Astrocyte (in vitro differentiated cells and primary cell): ENCODE measurements at regions not wholly inside any gene's neighbourhood (a gene's known extent, or its start where the extent isn't known, plus 50 kb on each side); places are given as distances from the start of the nearest gene placed in this dataset.

Source experiments
- EZH2 ChIP-seq: IDR thresholded peaks from 2 replicates; pipeline ENCODE4 v1.6.1; 2012; ENCODE audit warnings: mild to moderate bottlenecking, low read length, inconsistent platforms; ENCODE audit not compliant: insufficient read depth
- TF ChIP-seq, protein P1 (sequence below): IDR thresholded peaks from 2 replicates; pipeline ENCODE4 v1.5.1; 2011; ENCODE audit warnings: low read depth, mild to moderate bottlenecking, inconsistent platforms, low read length, moderate library complexity; ENCODE audit not compliant: insufficient read depth

DNA sequence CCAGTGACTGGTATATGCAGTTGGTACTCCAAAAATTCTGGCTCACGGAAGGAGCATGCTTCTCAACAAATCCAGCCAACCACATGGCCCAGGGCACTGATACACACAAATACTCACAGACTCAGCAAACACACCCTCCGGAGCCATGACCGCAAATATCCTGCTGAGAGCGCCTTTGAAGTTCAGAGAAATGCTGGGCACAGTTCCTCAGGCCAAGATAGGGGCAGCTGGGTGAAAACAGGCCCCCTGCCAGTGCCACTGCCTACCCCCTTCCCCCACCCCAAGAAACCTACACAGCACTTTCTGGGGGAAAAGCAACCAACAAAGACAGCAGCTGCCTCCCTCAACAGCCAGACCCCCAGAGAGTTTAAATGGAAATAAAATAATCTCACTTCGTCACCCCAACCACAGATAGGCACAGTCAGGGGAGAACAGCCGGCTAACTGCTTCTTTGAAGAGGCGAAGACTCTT is 120.0 kb downstream of the C5orf15 start:
- TF ChIP-seq, protein P1, sequence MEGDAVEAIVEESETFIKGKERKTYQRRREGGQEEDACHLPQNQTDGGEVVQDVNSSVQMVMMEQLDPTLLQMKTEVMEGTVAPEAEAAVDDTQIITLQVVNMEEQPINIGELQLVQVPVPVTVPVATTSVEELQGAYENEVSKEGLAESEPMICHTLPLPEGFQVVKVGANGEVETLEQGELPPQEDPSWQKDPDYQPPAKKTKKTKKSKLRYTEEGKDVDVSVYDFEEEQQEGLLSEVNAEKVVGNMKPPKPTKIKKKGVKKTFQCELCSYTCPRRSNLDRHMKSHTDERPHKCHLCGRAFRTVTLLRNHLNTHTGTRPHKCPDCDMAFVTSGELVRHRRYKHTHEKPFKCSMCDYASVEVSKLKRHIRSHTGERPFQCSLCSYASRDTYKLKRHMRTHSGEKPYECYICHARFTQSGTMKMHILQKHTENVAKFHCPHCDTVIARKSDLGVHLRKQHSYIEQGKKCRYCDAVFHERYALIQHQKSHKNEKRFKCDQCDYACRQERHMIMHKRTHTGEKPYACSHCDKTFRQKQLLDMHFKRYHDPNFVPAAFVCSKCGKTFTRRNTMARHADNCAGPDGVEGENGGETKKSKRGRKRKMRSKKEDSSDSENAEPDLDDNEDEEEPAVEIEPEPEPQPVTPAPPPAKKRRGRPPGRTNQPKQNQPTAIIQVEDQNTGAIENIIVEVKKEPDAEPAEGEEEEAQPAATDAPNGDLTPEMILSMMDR: no peak
- no peak for TF ChIP-seq EZH2
